ENCODE measurements at regions not wholly inside any gene's neighbourhood (a gene's known extent, or its start where the extent isn't known, plus 50 kb on each side); places are given as distances from the start of the nearest gene placed in this dataset.

GRCh38 chr5:111997711-111998110 is 240.7 kb upstream of the NREP start:
- no peak for TF ChIP-seq POLR2A (IDR thresholded peaks at IDR 0.05)
- TF ChIP-seq CTCF (IDR thresholded peaks at IDR 0.05): no peak
- no peak for TF ChIP-seq EP300 (IDR thresholded peaks at IDR 0.05)
